ENCODE measurements at regions not wholly inside any gene's neighbourhood (a gene's known extent, or its start where the extent isn't known, plus 50 kb on each side); places are given as distances from the start of the nearest gene placed in this dataset.

DNA sequence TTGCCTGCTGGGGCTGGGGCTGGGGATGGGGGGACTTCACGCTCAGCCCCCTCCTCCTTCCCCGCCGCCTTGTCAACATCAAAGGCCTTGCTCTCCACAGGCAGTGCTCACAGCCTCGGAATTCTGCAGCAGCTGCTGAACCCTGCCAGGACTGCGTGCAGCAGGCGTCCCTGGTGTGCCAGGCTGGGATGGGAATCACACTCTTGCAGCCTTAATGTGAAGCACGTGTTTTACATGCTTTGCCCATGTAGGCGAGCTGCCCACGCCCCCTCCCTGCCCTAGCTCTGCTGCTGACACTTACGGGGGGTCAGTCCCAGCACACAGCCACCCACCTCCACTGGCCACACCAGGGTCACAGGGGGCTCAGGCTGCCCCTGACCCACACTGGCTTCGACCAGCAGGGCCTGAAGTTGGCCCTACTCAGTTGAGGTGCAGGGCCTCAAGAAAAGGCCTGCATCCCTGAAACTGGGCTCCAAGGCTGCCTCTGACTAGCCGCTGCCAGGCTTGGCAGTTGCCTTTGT is 276.2 kb upstream of the RTL1 start:
- no peak overlapping the region for H3K27ac Mint-ChIP-seq
- no peaks in the 10 kb centered on the region for H3K4me1 Mint-ChIP-seq
- H3K27me3 Mint-ChIP-seq (ENCODE audit: low read depth in 3 of 3) = peaks cover 2 to 8% (median 3%) of the 10 kb centered on the region in 3 donors
- DNase-seq = no peak
- H3K9me3 Mint-ChIP-seq = no peaks in the 10 kb centered on the region
- no peaks in the 10 kb centered on the region for H3K36me3 Mint-ChIP-seq
- H3K4me3 Mint-ChIP-seq = no peak overlapping the region

DNA sequence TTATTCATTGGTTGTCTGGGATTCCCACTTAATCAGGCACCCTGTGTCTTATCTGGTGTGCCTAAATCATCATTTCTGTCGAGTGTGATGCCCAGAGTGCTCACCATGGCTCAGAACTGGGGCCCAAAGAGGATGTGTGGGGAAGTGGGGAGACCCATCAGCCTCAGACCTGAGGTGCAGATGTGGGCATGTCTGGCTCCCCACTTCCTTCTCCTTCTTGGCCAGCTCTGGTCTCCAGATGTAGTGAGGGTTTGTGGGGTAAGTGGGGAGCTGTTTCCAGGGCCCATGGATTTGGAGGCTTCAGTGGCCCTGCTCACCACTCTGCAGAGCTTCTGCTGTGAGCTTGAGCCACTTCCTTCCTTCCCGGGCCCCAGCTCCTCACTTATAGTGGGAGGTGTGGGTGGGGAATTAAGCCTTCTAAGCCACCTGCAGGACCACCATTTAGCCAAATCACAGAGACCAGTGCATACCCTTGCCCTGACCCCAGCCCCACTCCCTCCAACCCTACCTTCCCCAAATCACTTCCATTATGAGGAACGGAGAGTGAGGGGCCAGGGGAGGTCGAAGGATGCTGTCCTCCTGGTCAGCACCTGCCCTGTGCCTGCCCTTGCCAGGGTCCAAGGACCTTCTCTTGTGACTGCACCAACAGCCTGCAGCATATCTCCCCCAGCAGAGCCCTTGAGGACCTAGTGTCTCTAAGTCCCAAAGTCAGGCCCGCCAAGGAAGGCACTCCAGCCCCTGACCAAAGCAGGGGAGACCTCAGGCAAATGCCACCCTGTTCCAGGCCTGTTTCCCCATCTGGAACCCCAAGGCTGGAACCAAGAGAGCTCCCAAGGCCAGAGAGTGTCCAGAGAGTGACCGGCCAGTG is 278.2 kb upstream of the RTL1 start:
- Mint-ChIP-seq H3K27ac (no peak overlapping the region), H3K4me3 (no peak overlapping the region)
- DNase-seq = no peak

DNA sequence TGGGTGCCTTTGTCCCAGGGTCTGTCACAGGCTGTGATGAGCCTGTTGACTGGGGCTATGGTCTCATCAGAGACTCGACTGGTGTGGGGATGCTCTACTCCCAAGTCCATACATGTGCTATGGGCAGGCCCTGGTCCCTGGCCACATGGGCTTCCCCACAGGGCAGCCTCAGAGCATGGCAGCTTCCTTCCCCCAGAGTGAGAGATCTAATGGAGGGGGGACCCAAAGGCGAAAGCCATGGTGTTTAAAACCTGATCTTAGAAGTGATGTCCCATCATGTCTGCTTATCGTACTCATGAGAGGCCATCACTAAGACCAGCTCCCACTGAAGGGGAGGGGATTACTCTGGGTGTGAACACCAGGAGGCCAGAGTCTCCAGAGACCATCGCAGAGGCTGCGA is 279.0 kb upstream of the RTL1 start:
- H3K4me3 Mint-ChIP-seq = no peak overlapping the region
- DNase-seq = no peak

More for the DNA sequence above, 278.2 kb upstream of the RTL1 start:
- Mint-ChIP-seq H3K27me3 (ENCODE audit: low read depth in 3 of 3) (peaks cover 2 to 6% (median 6%) of the 10 kb centered on the region in 3 donors), H3K36me3 (no peaks in the 10 kb centered on the region), H3K9me3 (no peaks in the 10 kb centered on the region), H3K4me1 (no peaks in the 10 kb centered on the region)

DNA sequence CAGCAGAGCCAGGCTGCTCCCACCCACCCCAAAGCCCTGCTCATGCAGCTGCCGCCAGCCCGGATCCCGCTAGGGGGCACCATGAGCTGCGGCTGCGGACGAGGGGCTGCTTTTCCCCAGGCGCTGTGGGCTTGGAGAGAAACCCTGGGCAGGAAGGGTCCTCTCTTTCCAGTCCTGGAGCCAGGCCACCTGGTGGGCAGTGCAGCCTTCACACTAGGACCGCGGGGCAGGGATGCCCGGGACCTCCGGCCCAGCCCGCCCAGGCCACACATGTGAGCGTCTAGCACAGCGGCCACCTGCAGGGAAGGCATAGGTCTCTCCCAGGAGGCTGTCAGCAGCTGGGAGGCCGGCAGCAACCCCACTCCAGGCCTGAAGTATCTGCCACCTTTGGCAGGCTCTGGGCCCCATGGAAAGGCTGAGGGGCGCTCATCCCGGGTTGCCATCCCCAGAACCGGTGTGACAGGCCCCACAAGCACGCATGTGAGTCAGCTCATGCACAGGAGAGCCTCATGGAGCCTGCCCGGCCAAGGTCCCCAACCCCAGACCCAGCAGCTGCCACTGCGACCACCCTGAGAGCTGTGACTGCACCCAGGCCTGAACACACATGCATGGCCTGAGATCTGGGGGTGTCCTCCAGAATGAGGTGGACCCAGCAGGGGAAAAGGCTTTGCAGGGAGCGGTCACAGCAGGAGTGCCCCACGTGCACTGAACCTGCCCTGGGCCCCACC is 280.0 kb upstream of the RTL1 start:
- no peaks in the 10 kb centered on the region for H3K36me3 Mint-ChIP-seq
- H3K27ac Mint-ChIP-seq = no peak overlapping the region
- no peaks in the 10 kb centered on the region for H3K9me3 Mint-ChIP-seq
- no peak for DNase-seq
- no peak overlapping the region for H3K4me3 Mint-ChIP-seq
- H3K27me3 Mint-ChIP-seq (ENCODE audit: low read depth in 3 of 3) = peaks cover 2 to 6% (median 5%) of the 10 kb centered on the region in 3 donors
- no peaks in the 10 kb centered on the region for H3K4me1 Mint-ChIP-seq

More for the DNA sequence above, 279.0 kb upstream of the RTL1 start:
- H3K4me1 Mint-ChIP-seq = no peaks in the 10 kb centered on the region
- H3K9me3 Mint-ChIP-seq = no peaks in the 10 kb centered on the region
- no peak overlapping the region for H3K27ac Mint-ChIP-seq
- H3K27me3 Mint-ChIP-seq (ENCODE audit: low read depth in 3 of 3) = peaks cover 2 to 6% (median 5%) of the 10 kb centered on the region in 3 donors
- H3K36me3 Mint-ChIP-seq = no peaks in the 10 kb centered on the region

DNA sequence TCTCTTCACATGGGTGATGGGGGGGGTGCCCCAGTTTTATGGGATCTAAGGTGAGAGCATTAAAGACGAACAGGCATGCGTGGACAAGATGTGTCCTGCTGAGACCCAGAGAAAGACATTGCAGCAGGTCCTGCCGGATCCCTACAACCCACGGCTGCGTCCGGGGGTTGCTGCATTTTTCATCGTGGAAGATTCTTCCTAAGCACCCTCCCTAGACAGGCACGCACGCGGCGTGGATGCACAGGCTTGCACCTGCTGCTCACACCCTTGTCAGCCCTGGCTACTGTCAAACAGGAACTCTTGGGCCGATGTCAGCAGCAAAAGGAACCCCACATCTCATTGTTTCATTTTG is 280.6 kb upstream of the RTL1 start:
- Mint-ChIP-seq H3K27ac (no peak overlapping the region), H3K36me3 (no peaks in the 10 kb centered on the region), H3K27me3 (ENCODE audit: low read depth in 3 of 3) (peaks cover 2 to 5% (median 4%) of the 10 kb centered on the region in 3 donors), H3K9me3 (no peaks in the 10 kb centered on the region), H3K4me1 (no peaks in the 10 kb centered on the region), H3K4me3 (no peak overlapping the region)
- DNase-seq = no peak

DNA sequence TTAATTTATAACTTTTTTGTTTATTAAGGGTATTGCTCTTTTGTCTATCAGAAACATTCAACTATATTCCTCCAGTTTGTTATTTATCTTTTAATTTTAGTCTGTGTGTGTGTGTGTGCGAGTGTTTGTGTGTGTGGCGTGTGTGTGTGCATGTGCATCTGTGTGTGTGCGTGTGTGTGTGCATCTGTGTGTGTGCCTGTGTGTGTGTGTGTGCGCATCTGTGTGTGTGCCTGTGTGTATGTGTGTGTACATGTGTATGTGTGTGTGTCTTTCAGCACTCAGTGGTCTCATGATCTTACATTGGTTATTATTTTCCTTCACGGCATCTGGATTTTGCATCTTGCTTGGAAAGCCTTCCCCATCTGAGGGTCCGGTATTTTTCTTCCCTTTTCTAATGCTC is 281.1 kb upstream of the RTL1 start:
- Mint-ChIP-seq H3K36me3 (no peaks in the 10 kb centered on the region), H3K27ac (peak overlapping the region in 1 of 6 donors; percentile 43), H3K4me3 (no peak overlapping the region), H3K4me1 (no peaks in the 10 kb centered on the region), H3K27me3 (ENCODE audit: low read depth in 3 of 3) (peaks cover 2 to 6% (median 4%) of the 10 kb centered on the region in 3 donors), H3K9me3 (no peaks in the 10 kb centered on the region)
- DNase-seq = no peak

DNA sequence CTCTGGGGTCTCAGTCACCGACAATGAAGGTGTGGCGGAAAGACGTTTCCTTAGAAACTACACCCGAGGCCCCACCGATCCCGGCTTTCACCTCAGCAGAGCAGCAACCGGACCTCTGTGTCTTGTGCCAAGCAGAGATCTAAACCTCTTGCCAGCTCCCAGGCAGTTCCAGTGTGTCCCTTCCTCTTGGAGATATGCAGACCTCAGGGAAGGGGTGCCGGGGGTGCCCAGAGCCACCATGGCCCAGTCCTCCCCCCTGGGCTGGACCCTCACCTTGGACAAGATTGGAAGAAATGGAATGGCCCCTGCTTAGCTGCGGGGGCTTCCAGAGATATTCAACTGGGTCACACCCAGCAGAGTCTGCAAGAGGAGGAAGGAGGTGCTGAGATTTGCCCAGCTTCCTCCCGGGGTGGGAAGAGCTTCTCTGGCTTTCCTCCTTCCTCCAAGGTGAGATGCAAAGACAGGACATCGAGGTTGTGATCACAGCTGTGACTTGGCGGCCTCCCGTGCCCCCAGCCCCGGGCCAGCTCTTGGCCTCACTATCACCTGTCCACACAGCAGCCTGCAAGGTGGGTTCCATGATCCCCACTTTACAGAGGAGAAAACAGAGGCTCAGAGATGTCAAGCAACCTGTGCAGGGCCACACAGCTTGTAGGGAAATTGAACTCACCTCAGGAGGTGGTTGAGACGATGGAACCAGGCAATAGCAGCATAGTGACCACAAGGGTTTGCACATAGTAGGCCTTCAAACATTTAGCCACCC is 281.7 kb upstream of the RTL1 start:
- Mint-ChIP-seq H3K27ac (no peak overlapping the region), H3K36me3 (no peaks in the 10 kb centered on the region), H3K9me3 (no peaks in the 10 kb centered on the region), H3K4me1 (no peaks in the 10 kb centered on the region), H3K4me3 (no peak overlapping the region), H3K27me3 (ENCODE audit: low read depth in 3 of 3) (peaks cover 2 to 10% (median 4%) of the 10 kb centered on the region in 3 donors)
- DNase-seq = no peak

DNA sequence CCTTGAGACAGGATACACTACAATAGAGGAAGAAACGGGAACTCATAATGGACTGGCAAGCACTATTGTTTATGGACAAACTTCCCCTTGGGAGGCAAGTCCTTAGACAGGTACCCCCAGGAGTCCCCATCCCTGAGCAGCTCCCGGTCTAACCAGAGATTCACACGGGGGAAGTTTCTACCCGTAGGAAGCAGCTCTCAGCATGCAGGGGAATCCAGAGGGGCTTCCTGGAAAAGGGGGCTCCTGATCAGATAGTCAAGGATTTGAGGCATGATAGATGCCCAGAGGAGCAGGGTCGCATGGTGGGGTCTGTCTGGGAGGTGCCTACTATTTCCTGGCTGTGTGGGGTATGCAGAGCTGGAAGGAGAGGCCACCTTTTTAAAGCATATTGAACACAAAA is 282.4 kb upstream of the RTL1 start:
- H3K36me3 Mint-ChIP-seq = no peaks in the 10 kb centered on the region
- no peak overlapping the region for H3K27ac Mint-ChIP-seq

DNA sequence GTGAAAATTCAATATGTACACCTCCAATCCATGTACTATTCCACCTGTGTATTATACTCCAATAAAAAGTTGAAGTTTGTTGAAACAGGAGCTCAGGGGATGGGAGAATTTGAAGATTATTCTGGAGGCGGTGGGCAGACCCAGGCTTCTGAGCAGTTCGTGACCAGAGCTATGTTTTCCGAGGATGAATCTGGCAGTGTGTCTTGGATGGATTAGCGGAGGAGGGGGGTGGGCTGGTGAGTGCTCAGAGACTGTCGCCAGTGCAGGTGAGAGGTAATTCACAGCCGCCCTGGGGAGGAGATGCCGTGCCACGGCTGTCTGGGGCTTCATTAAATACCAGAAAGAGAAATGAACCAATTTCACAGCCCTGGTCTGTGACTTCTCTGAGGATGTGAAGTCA is 283.0 kb upstream of the RTL1 start:
- Mint-ChIP-seq H3K27me3 (ENCODE audit: low read depth in 3 of 3) (peaks cover 0 to 10% (median 4%) of the 10 kb centered on the region in 3 donors), H3K4me1 (no peaks in the 10 kb centered on the region), H3K9me3 (no peaks in the 10 kb centered on the region), H3K27ac (no peak overlapping the region), H3K4me3 (no peak overlapping the region), H3K36me3 (no peaks in the 10 kb centered on the region)
- no peak for DNase-seq

More for the DNA sequence above, 282.4 kb upstream of the RTL1 start:
- H3K4me3 Mint-ChIP-seq = no peak overlapping the region
- H3K4me1 Mint-ChIP-seq = no peaks in the 10 kb centered on the region
- no peaks in the 10 kb centered on the region for H3K9me3 Mint-ChIP-seq
- H3K27me3 Mint-ChIP-seq (ENCODE audit: low read depth in 3 of 3) = peaks cover 0 to 10% (median 4%) of the 10 kb centered on the region in 3 donors
- DNase-seq = no peak

DNA sequence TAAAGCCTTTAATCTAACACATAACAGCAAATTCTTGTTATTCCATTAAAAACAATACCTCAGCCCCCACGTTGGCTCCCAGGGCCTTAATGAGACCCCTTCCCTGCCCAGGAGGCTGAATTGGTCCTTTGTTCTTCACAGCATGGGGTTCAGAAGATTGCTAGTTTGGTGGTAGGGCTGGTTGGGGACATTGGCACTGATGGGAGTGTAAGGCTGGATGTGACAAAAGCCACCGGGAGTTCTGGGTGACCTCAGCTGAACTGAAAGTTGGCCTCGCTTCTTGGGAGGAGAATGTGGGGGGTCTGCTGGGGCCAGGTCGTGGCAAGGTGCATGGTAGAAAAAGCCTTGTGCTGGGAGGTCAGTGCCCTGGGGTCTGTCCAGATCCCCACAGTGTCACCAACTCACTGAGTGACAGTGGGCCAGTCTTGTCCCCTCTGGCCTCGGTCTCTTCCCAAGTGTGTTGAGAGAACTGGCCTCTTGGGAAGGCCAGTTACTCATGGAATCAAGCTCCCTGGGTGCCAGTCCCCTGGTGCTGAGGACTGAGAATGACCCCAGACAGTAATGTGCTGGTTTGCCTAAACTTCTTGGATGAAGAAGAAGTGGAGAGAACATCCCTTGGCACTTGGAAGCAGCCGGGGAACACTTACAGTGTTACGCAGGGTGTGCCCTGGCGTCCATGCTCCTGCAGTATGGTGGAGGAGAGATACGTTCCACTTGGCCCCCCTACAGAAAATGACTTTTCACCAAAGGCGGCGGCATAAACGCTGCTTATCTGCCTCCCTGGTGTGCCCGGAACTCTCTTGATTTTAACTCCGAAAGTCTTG is 283.7 kb upstream of the RTL1 start:
- Mint-ChIP-seq H3K9me3 (no peaks in the 10 kb centered on the region), H3K4me3 (no peak overlapping the region), H3K27me3 (ENCODE audit: low read depth in 3 of 3) (peaks cover 0 to 10% (median 4%) of the 10 kb centered on the region in 3 donors), H3K4me1 (no peaks in the 10 kb centered on the region), H3K27ac (no peak overlapping the region), H3K36me3 (no peaks in the 10 kb centered on the region)
- DNase-seq = no peak

DNA sequence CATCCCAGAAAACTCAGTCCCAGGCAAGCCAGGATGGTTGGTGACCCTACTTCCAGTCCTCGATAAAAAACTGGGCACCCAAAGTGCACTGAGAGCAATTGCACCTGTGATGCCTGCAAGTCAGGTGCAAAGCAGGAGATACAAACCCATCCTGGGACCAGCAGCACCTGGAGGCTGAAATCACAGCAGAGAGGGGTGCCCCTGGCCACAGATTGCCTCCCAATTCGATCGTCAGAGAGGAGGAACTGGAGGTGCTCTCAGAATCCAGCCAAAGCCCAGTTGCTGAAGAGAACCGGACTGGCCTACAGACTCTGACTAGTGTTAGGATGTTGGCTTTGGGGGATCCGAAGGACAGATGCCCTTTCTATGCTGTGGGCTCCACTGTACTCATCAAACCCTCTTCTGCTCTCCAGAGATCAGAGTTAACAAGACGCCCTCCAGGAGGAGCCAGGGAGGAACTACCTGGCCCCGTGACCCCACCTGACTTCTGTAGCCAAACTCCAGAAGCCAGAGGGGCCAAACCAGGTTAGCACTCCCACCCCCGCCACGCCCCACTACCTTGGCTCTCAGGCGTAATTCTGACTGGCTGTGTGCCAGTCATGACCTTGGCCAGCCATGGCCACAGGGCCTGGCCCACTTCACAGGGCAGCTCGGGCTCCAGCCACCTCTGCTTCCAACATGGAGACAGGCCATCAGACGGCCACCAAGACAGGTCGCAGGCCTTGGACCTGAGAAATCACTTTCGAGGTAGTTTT is 284.5 kb upstream of the RTL1 start:
- no peak overlapping the region for H3K4me3 Mint-ChIP-seq
- no peaks in the 10 kb centered on the region for H3K36me3 Mint-ChIP-seq
- no peaks in the 10 kb centered on the region for H3K9me3 Mint-ChIP-seq
- no peak for DNase-seq
- H3K27ac Mint-ChIP-seq = no peak overlapping the region
- no peaks in the 10 kb centered on the region for H3K4me1 Mint-ChIP-seq
- H3K27me3 Mint-ChIP-seq (ENCODE audit: low read depth in 3 of 3) = peaks cover 0 to 10% (median 0%) of the 10 kb centered on the region in 3 donors

DNA sequence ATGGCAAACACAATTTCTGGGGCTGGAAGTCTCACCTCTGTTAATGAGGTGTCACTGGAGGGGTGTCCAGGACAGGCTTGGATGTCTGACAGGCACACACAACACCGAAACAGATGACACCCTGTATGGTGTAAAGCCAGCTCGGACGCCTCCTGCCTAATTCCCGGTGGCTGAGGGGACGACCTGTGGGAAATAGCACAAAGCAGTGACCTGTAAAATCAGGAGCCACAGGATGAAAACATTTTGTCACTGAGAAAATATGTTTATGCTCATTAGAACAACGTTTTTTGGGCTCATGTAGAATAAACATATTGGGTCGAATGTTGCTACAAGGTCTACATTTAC is 285.0 kb upstream of the RTL1 start:
- H3K36me3 Mint-ChIP-seq = no peaks in the 10 kb centered on the region

DNA sequence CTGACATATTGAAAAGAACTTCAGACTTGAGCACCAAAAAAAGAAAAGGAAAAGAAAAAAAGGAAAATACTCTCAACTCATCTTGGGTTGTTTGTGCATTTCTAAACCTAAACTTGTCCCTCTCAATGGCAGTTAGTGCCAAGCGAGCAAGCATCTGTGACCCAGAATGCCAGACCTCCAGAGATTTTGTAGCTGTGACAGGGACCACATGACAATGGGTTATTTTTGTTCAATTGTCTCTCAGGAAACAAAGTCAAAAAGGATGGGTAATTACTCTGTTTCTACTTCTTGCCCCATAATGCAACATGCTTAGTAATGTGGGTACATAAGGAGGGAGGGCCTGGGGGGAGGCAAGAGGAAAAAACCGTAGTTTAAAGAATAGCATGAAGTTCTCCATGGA is 285.7 kb upstream of the RTL1 start:
- H3K9me3 Mint-ChIP-seq = no peaks in the 10 kb centered on the region
- H3K4me1 Mint-ChIP-seq = no peaks in the 10 kb centered on the region
- no peak overlapping the region for H3K27ac Mint-ChIP-seq
- peaks cover 0 to 12% (median 0%) of the 10 kb centered on the region in 3 donors for H3K27me3 Mint-ChIP-seq (ENCODE audit: low read depth in 3 of 3)
- no peak overlapping the region for H3K4me3 Mint-ChIP-seq
- H3K36me3 Mint-ChIP-seq = no peaks in the 10 kb centered on the region
- no peak for DNase-seq

More for the DNA sequence above, 285.0 kb upstream of the RTL1 start:
- no peak overlapping the region for H3K27ac Mint-ChIP-seq
- no peaks in the 10 kb centered on the region for H3K9me3 Mint-ChIP-seq
- H3K4me3 Mint-ChIP-seq = no peak overlapping the region
- no peaks in the 10 kb centered on the region for H3K4me1 Mint-ChIP-seq
- DNase-seq = no peak
- H3K27me3 Mint-ChIP-seq (ENCODE audit: low read depth in 3 of 3) = peaks cover 0 to 10% (median 0%) of the 10 kb centered on the region in 3 donors

Measured in immature natural killer cell (primary cell).